GM04504 (cell line): ENCODE measurements at regions not wholly inside any gene's neighbourhood (a gene's known extent, or its start where the extent isn't known, plus 50 kb on each side); places are given as distances from the start of the nearest gene placed in this dataset.

ENCODE experiments used
- DNase-seq: peaks from one replicate; pipeline ENCODE4 v3.0.0-alpha.2; 2012; ENCODE audit warnings: low read depth

DNA sequence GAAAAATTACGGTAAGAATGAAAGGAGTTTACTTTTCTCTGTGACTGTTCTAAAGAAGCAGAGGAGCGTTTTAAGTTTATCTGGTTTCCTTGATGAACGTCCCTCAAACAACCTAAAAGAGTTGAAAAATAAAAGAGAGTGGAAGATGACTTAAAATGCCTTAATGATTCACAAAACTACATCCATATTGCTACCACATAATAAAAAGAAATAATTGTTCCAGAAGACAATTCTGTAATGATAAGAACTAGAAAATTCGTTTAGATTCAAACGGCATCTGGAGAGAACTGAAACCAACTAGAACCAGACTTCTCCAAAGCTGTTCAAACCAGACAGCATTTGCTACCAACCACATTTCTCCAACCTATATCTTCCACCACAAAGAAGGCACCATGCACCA, 68.1 kb downstream of the TEKT4 start:
- no peak for DNase-seq

GRCh38 chr2:94947097-94948016, 76.1 kb downstream of the TEKT4 start:
- no peak for DNase-seq

- DNase-seq = no peak
These were observed 69.8 kb upstream of the MAL start for GRCh38 chr2:94955702-94956101.

GRCh38 chr2:94956797-94957391, 68.6 kb upstream of the MAL start:
- peak; percentile 1 for DNase-seq

DNA sequence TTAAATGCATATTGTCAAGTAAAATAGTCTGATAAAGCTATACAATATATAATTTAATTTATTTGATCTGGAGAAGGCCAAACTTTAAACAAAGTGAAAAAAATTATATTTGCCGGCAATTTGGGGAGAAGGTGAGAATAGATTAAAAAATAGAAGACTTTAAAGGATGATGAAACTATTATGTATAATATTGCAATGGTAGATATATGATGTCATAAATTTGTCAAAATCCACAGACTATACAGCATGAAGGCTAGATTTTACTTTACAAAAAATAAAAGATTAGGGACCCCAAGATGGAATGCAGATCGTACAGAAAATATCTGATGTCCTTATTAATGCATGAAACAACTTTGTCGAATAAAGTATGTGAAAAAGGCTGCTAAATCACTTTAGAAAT, 67.3 kb upstream of the MAL start:
- no peak for DNase-seq

- no peak for DNase-seq
These were observed 65.2 kb upstream of the MAL start for GRCh38 chr2:94960266-94960665.

- no peak for DNase-seq
These were observed 64.8 kb upstream of the MAL start for GRCh38 chr2:94960751-94961150.

GRCh38 chr2:94964193-94964592, 61.3 kb upstream of the MAL start:
- no peak for DNase-seq

DNA sequence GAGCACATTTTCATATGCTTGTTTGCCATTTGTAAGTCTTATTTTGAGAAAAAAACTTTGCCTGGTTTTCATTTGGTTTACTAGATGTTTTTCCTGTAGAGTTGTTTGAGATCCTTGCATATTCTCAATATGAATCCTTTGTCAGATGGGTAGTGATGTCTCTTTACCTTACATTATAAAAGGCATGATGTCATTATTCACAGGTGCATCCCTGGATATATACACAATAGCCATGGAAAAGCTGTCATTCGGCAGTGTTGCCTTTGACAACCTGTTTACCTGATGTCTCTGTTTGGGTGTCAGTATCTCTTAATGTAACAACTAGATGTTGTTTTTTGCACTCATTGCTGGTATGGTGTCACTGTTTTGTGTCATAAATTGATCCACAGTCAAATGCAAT, 58.8 kb upstream of the MAL start:
- DNase-seq = no peak

- no peak for DNase-seq
These were observed 55.2 kb upstream of the MAL start for GRCh38 chr2:94970353-94970752.
